ENCODE measurements at regions not wholly inside any gene's neighbourhood (a gene's known extent, or its start where the extent isn't known, plus 50 kb on each side); places are given as distances from the start of the nearest gene placed in this dataset.
"Not testable (repeated sequence)": the region's sequence is repeated elsewhere in the genome, so short reads cannot be mapped to it uniquely, and the experiment has no call there.

GRCh38 chr13:73536865-73537264, 478.1 kb downstream of the KLF5 start:
- Histone ChIP-seq H3K36me3 (ENCODE audit: insufficient read depth, low read length) (no peaks in the 10 kb centered on the region), H3K4me2 (ENCODE audit: low read length) (no peak overlapping the region), H3K4me1 (ENCODE audit: control insufficient read depth, insufficient read depth, low read length) (no peaks in the 10 kb centered on the region), H3K27me3 (ENCODE audit: control insufficient read depth, insufficient read depth, low read length) (no peaks in the 10 kb centered on the region), H3K9me3 (replicated peaks; ENCODE audit: low read length) (no peaks in the 10 kb centered on the region), H3K4me3 (ENCODE audit: low read length) (no peak overlapping the region), H3K9ac (ENCODE audit: low read depth, low read length) (no peak overlapping the region)

- no peaks in the 10 kb centered on the region for H3K4me1 ChIP-seq (ENCODE audit: control insufficient read depth, insufficient read depth, low read length)
- H3K27me3 ChIP-seq (ENCODE audit: control insufficient read depth, insufficient read depth, low read length) = no peaks in the 10 kb centered on the region
- no peaks in the 10 kb centered on the region for H3K36me3 ChIP-seq (ENCODE audit: insufficient read depth, low read length)
- no peak overlapping the region for H3K4me2 ChIP-seq (ENCODE audit: low read length)
- H3K4me3 ChIP-seq (ENCODE audit: low read length) = no peak overlapping the region
- H3K9ac ChIP-seq (ENCODE audit: low read depth, low read length) = no peak overlapping the region
- H3K9me3 ChIP-seq (replicated peaks; ENCODE audit: low read length) = no peaks in the 10 kb centered on the region
Measured at GRCh38 chr13:73535341-73535740, 476.5 kb downstream of the KLF5 start.

- Histone ChIP-seq H3K27me3 (ENCODE audit: control insufficient read depth, insufficient read depth, low read length) (no peaks in the 10 kb centered on the region), H3K9ac (ENCODE audit: low read depth, low read length) (no peak overlapping the region), H3K4me2 (ENCODE audit: low read length) (no peak overlapping the region), H3K36me3 (ENCODE audit: insufficient read depth, low read length) (no peaks in the 10 kb centered on the region), H3K9me3 (replicated peaks; ENCODE audit: low read length) (no peaks in the 10 kb centered on the region), H3K4me3 (ENCODE audit: low read length) (no peak overlapping the region), H3K4me1 (ENCODE audit: control insufficient read depth, insufficient read depth, low read length) (no peaks in the 10 kb centered on the region)
Measured at GRCh38 chr13:73532987-73533510, 474.2 kb downstream of the KLF5 start.

GRCh38 chr13:73532582-73532981, 473.8 kb downstream of the KLF5 start:
- Histone ChIP-seq H3K4me3 (ENCODE audit: low read length) (no peak overlapping the region), H3K9ac (ENCODE audit: low read depth, low read length) (no peak overlapping the region), H3K36me3 (ENCODE audit: insufficient read depth, low read length) (no peaks in the 10 kb centered on the region), H3K9me3 (replicated peaks; ENCODE audit: low read length) (no peaks in the 10 kb centered on the region), H3K4me1 (ENCODE audit: control insufficient read depth, insufficient read depth, low read length) (no peaks in the 10 kb centered on the region), H3K27me3 (ENCODE audit: control insufficient read depth, insufficient read depth, low read length) (no peaks in the 10 kb centered on the region), H3K4me2 (ENCODE audit: low read length) (no peak overlapping the region)

GRCh38 chr13:73531014-73531413, 472.2 kb downstream of the KLF5 start:
- H3K4me2 ChIP-seq (ENCODE audit: low read length) = no peak overlapping the region
- no peaks in the 10 kb centered on the region for H3K9me3 ChIP-seq (replicated peaks; ENCODE audit: low read length)
- H3K36me3 ChIP-seq (ENCODE audit: insufficient read depth, low read length) = no peaks in the 10 kb centered on the region
- no peaks in the 10 kb centered on the region for H3K27me3 ChIP-seq (ENCODE audit: control insufficient read depth, insufficient read depth, low read length)
- H3K9ac ChIP-seq (ENCODE audit: low read depth, low read length) = no peak overlapping the region
- no peaks in the 10 kb centered on the region for H3K4me1 ChIP-seq (ENCODE audit: control insufficient read depth, insufficient read depth, low read length)
- H3K4me3 ChIP-seq (ENCODE audit: low read length) = no peak overlapping the region

GRCh38 chr13:73522937-73523336, 464.1 kb downstream of the KLF5 start:
- Histone ChIP-seq H3K9me3 (replicated peaks; ENCODE audit: low read length) (no peaks in the 10 kb centered on the region), H3K4me2 (ENCODE audit: low read length) (no peak overlapping the region), H3K9ac (ENCODE audit: low read depth, low read length) (no peak overlapping the region), H3K27me3 (ENCODE audit: control insufficient read depth, insufficient read depth, low read length) (no peaks in the 10 kb centered on the region), H3K4me1 (ENCODE audit: control insufficient read depth, insufficient read depth, low read length) (no peaks in the 10 kb centered on the region), H3K36me3 (ENCODE audit: insufficient read depth, low read length) (no peaks in the 10 kb centered on the region), H3K4me3 (ENCODE audit: low read length) (no peak overlapping the region)

- no peaks in the 10 kb centered on the region for H3K9me3 ChIP-seq (replicated peaks; ENCODE audit: low read length)
- H3K36me3 ChIP-seq (ENCODE audit: insufficient read depth, low read length) = no peaks in the 10 kb centered on the region
- no peaks in the 10 kb centered on the region for H3K27me3 ChIP-seq (ENCODE audit: control insufficient read depth, insufficient read depth, low read length)
- H3K4me3 ChIP-seq (ENCODE audit: low read length) = no peak overlapping the region
- H3K9ac ChIP-seq (ENCODE audit: low read depth, low read length) = no peak overlapping the region
- H3K4me2 ChIP-seq (ENCODE audit: low read length) = no peak overlapping the region
- H3K4me1 ChIP-seq (ENCODE audit: control insufficient read depth, insufficient read depth, low read length) = no peaks in the 10 kb centered on the region
Measured at GRCh38 chr13:73521985-73522524, 463.2 kb downstream of the KLF5 start.

GRCh38 chr13:73521290-73521624, 462.5 kb downstream of the KLF5 start:
- H3K9ac ChIP-seq (ENCODE audit: low read depth, low read length) = no peak overlapping the region
- no peaks in the 10 kb centered on the region for H3K36me3 ChIP-seq (ENCODE audit: insufficient read depth, low read length)
- H3K27me3 ChIP-seq (ENCODE audit: control insufficient read depth, insufficient read depth, low read length) = no peaks in the 10 kb centered on the region
- H3K9me3 ChIP-seq (replicated peaks; ENCODE audit: low read length) = no peaks in the 10 kb centered on the region
- H3K4me3 ChIP-seq (ENCODE audit: low read length) = no peak overlapping the region
- no peak overlapping the region for H3K4me2 ChIP-seq (ENCODE audit: low read length)
- H3K4me1 ChIP-seq (ENCODE audit: control insufficient read depth, insufficient read depth, low read length) = no peaks in the 10 kb centered on the region

GRCh38 chr13:73520566-73521289, 461.9 kb downstream of the KLF5 start:
- H3K4me3 ChIP-seq (ENCODE audit: low read length) = no peak overlapping the region
- no peak overlapping the region for H3K4me2 ChIP-seq (ENCODE audit: low read length)
- no peaks in the 10 kb centered on the region for H3K9me3 ChIP-seq (replicated peaks; ENCODE audit: low read length)
- H3K9ac ChIP-seq (ENCODE audit: low read depth, low read length) = no peak overlapping the region
- no peaks in the 10 kb centered on the region for H3K4me1 ChIP-seq (ENCODE audit: control insufficient read depth, insufficient read depth, low read length)
- H3K27me3 ChIP-seq (ENCODE audit: control insufficient read depth, insufficient read depth, low read length) = no peaks in the 10 kb centered on the region
- no peaks in the 10 kb centered on the region for H3K36me3 ChIP-seq (ENCODE audit: insufficient read depth, low read length)

- not testable (repeated sequence) for H3K9ac ChIP-seq (ENCODE audit: low read depth, low read length); H3K4me3 ChIP-seq (ENCODE audit: low read length); H3K9me3 ChIP-seq (replicated peaks; ENCODE audit: low read length); H3K4me2 ChIP-seq (ENCODE audit: low read length); H3K27me3 ChIP-seq (ENCODE audit: control insufficient read depth, insufficient read depth, low read length); H3K4me1 ChIP-seq (ENCODE audit: control insufficient read depth, insufficient read depth, low read length); H3K36me3 ChIP-seq (ENCODE audit: insufficient read depth, low read length)
Measured at GRCh38 chr13:73520135-73520534, 461.3 kb downstream of the KLF5 start.

- no peaks in the 10 kb centered on the region for H3K27me3 ChIP-seq (ENCODE audit: control insufficient read depth, insufficient read depth, low read length)
- no peaks in the 10 kb centered on the region for H3K9me3 ChIP-seq (replicated peaks; ENCODE audit: low read length)
- H3K4me1 ChIP-seq (ENCODE audit: control insufficient read depth, insufficient read depth, low read length) = no peaks in the 10 kb centered on the region
- H3K9ac ChIP-seq (ENCODE audit: low read depth, low read length) = no peak overlapping the region
- H3K4me3 ChIP-seq (ENCODE audit: low read length) = no peak overlapping the region
- H3K36me3 ChIP-seq (ENCODE audit: insufficient read depth, low read length) = no peaks in the 10 kb centered on the region
- no peak overlapping the region for H3K4me2 ChIP-seq (ENCODE audit: low read length)
Measured at GRCh38 chr13:73519396-73520116, 460.8 kb downstream of the KLF5 start.

Data from skeletal muscle satellite cell (primary cell).